ENCODE measurements at regions not wholly inside any gene's neighbourhood (a gene's known extent, or its start where the extent isn't known, plus 50 kb on each side); places are given as distances from the start of the nearest gene placed in this dataset.
"Not testable (repeated sequence)": the region's sequence is repeated elsewhere in the genome, so short reads cannot be mapped to it uniquely, and the experiment has no call there.

DNA sequence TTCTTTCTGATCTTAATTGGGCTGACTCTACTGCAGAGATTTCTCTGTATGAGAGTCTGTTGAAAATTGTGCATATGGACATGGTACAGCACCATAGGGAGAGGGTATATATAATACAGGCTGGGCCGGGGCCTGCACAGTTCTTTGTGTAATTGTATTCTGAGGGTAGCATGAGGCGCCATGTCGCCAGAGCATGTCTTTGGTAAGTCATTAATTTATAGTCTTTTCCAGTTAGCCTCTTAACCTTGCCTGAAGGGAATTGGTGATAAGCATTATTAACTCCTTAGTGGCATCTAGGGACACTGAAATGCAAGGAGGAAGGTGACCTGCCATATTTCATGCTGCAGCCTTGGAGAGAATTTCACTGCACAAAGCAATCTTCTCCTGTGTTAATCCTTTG lies 569.9 kb downstream of the TMTC2 start:
- no peaks in the 10 kb centered on the region for H3K27me3 ChIP-seq (ENCODE audit: low read depth)
- no peaks in the 10 kb centered on the region for H3K4me1 ChIP-seq
- no peak overlapping the region for H3K4me3 ChIP-seq
- ATAC-seq (no peak), DNase-seq (no peak)
- H3K27ac ChIP-seq = no peak overlapping the region
- H3K36me3 ChIP-seq = no peaks in the 10 kb centered on the region
- intact Hi-C loops (cut with DNase I) = no loop called here
- TF ChIP-seq, protein P1, sequence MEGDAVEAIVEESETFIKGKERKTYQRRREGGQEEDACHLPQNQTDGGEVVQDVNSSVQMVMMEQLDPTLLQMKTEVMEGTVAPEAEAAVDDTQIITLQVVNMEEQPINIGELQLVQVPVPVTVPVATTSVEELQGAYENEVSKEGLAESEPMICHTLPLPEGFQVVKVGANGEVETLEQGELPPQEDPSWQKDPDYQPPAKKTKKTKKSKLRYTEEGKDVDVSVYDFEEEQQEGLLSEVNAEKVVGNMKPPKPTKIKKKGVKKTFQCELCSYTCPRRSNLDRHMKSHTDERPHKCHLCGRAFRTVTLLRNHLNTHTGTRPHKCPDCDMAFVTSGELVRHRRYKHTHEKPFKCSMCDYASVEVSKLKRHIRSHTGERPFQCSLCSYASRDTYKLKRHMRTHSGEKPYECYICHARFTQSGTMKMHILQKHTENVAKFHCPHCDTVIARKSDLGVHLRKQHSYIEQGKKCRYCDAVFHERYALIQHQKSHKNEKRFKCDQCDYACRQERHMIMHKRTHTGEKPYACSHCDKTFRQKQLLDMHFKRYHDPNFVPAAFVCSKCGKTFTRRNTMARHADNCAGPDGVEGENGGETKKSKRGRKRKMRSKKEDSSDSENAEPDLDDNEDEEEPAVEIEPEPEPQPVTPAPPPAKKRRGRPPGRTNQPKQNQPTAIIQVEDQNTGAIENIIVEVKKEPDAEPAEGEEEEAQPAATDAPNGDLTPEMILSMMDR (IDR thresholded peaks at IDR 0.05) = no peak
- no peaks in the 10 kb centered on the region for H3K9me3 ChIP-seq

DNA sequence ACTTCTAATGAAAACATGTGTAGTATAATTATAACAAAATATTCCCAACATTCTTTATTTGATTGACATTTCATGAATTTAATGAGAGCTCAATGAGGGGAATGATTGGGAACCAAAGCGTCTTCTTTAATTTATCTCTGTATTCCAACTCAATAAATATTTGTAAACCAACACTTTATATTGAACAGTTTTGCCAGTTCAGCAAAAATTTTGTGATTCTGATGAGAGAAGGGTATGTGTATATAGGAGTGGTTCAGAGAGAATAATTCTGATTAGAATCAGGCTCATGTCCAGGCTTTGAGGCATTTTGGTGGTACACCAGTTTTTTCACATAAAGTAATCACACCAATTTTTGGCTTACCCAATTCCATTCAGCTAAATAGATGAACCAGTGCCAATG lies 564.2 kb downstream of the TMTC2 start:
- no peaks in the 10 kb centered on the region for H3K36me3 ChIP-seq
- DNase-seq (no peak), ATAC-seq (no peak)
- TF ChIP-seq, protein P1 (IDR thresholded peaks at IDR 0.05) = no peak
- H3K9me3 ChIP-seq = no peaks in the 10 kb centered on the region
- intact Hi-C loops (cut with DNase I) = no loop called here
- no peaks in the 10 kb centered on the region for H3K27me3 ChIP-seq (ENCODE audit: low read depth)
- no peak overlapping the region for H3K27ac ChIP-seq
- no peak overlapping the region for H3K4me3 ChIP-seq
- no peaks in the 10 kb centered on the region for H3K4me1 ChIP-seq

GRCh38 chr12:83245156-83245555 lies 558.5 kb downstream of the TMTC2 start:
- Histone ChIP-seq H3K4me1 (no peaks in the 10 kb centered on the region), H3K9me3 (no peaks in the 10 kb centered on the region), H3K27ac (no peak overlapping the region), H3K4me3 (no peak overlapping the region), H3K27me3 (ENCODE audit: low read depth) (no peaks in the 10 kb centered on the region), H3K36me3 (no peaks in the 10 kb centered on the region)
- TF ChIP-seq, protein P1 (IDR thresholded peaks at IDR 0.05) = no peak
- DNase-seq = no peak
- intact Hi-C loops (cut with DNase I) = no loop called here
- ATAC-seq = no peak

DNA sequence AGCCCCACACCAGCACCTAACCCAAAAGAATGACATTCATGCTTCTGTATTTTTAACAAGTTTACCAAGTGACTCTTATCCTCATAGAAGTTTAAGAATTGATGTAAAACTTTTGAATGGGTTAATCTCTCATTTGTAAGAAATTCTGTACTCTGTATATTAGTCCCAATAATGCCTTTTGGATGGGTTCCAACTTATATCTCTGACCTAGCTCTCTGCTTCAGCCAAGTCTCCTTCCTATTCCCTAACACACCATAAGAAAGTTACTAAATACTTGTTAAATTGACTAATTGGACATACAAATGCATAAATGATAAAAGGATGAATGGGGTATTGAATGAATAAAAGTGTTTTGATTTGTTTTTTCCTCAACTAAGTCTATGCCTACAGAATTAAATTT lies 557.3 kb downstream of the TMTC2 start:
- intact Hi-C loops (cut with DNase I) = no loop called here
- no peaks in the 10 kb centered on the region for H3K4me1 ChIP-seq
- H3K4me3 ChIP-seq = no peak overlapping the region
- no peak overlapping the region for H3K27ac ChIP-seq
- no peak for DNase-seq
- H3K9me3 ChIP-seq = no peaks in the 10 kb centered on the region
- no peaks in the 10 kb centered on the region for H3K27me3 ChIP-seq (ENCODE audit: low read depth)
- no peak for ATAC-seq
- H3K36me3 ChIP-seq = no peaks in the 10 kb centered on the region
- TF ChIP-seq, protein P1 (IDR thresholded peaks at IDR 0.05) = no peak

DNA sequence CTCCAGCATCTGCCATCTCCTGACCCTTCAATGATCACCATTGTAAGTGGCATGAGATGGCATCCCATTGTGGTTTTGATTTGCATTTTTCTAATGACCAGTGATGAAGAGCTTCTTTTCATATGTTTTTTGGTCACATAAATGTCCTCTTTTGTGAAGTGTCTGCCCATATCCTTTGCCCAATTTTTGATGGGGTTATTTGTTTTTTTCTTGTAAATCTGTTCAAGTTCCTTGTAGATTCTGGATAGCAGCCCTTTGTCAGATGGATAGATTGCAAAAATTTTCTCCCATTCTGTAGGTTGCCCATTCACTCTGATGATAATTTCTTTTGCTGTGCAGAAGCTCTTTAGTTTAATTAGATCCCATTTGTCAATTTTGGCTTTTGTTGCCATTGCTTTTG lies 547.3 kb downstream of the TMTC2 start:
- H3K27ac ChIP-seq; DNase-seq; intact Hi-C loops (cut with DNase I); H3K27me3 ChIP-seq (ENCODE audit: low read depth); H3K4me1 ChIP-seq; H3K36me3 ChIP-seq; ATAC-seq; H3K9me3 ChIP-seq; H3K4me3 ChIP-seq: not testable (repeated sequence)

DNA sequence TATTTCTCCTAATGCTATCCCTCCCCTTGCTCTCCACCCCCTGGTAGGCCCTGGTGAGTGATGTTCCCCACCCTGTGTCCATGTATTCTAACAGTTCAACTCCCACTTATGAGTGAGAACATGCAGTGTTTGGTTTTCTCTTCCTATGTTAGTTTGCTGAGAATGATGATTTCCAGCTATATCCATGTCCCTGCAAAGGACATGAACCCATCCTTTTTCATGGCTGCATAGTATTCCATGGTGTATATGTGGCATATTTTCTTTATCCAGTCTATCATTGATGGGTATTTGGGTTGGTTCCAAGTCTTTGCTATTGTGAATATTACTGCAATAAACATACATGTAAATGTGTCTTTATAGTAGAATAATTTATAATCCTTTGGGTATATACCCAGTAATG lies 540.3 kb downstream of the TMTC2 start:
- intact Hi-C loops (cut with DNase I); ATAC-seq; H3K27me3 ChIP-seq (ENCODE audit: low read depth): not testable (repeated sequence)

DNA sequence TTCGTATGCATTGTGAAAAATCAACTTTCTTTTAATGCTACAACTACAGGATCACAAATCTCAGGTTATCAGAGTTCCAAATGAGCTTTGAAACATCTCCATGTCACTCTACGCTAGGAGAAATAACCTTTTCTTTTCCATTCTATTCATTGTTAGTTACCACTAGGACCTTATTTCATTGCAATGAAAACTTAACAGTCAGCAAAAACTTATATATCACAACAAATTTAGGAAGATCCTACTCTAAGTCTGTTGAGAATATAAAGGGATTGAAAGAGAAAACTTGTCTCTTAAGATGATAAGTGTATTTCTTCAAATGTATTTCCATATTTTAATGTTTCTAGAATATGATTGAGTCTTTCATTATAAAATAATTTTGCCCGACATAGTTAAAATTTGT lies 539.1 kb downstream of the TMTC2 start:
- no peak overlapping the region for H3K4me3 ChIP-seq
- H3K27me3 ChIP-seq (ENCODE audit: low read depth) = no peaks in the 10 kb centered on the region
- H3K9me3 ChIP-seq = peaks cover 4% of the 10 kb centered on the region
- H3K36me3 ChIP-seq = no peaks in the 10 kb centered on the region
- TF ChIP-seq, protein P1 (IDR thresholded peaks at IDR 0.05) = no peak
- DNase-seq = no peak
- no peak overlapping the region for H3K27ac ChIP-seq
- no peak for ATAC-seq
- intact Hi-C loops (cut with DNase I) = no loop called here
- H3K4me1 ChIP-seq = no peaks in the 10 kb centered on the region

More for the DNA sequence above, 540.3 kb downstream of the TMTC2 start:
- not testable (repeated sequence) for H3K36me3 ChIP-seq, H3K4me1 ChIP-seq, H3K4me3 ChIP-seq, H3K27ac ChIP-seq, H3K9me3 ChIP-seq, DNase-seq

All from lower lobe of right lung (tissue), 2 donors.